Right lung (tissue), 2 donors: ENCODE measurements at regions not wholly inside any gene's neighbourhood (a gene's known extent, or its start where the extent isn't known, plus 50 kb on each side); places are given as distances from the start of the nearest gene placed in this dataset.

Experiments
- DNase-seq, 2 donors: peaks; one replicate each; pipeline ENCODE4 v3.0.0-alpha.2; 2013

GRCh38 chr2:228864131-228864530 is 407.0 kb downstream of the PID1 start:
- DNase-seq: no peak

- no peak for DNase-seq
Observed at GRCh38 chr2:228860601-228861285, 410.3 kb downstream of the PID1 start.

- no peak for DNase-seq
Observed at GRCh38 chr2:228853151-228853550, 417.9 kb downstream of the PID1 start.

GRCh38 chr2:228848638-228849037 is 422.4 kb downstream of the PID1 start:
- DNase-seq: no peak

GRCh38 chr2:228847684-228848083 is 423.4 kb downstream of the PID1 start:
- peak; percentile 11 to 13 for DNase-seq

GRCh38 chr2:228846161-228846560 is 424.9 kb downstream of the PID1 start:
- no peak for DNase-seq

- no peak for DNase-seq
Observed at GRCh38 chr2:228845162-228845925, 425.7 kb downstream of the PID1 start.

- DNase-seq: no peak
Observed at GRCh38 chr2:228841877-228842276, 429.2 kb downstream of the PID1 start.

- no peak for DNase-seq
Observed at GRCh38 chr2:228841475-228841874, 429.6 kb downstream of the PID1 start.

GRCh38 chr2:228840743-228841114 is 430.4 kb downstream of the PID1 start:
- DNase-seq: no peak

- no peak for DNase-seq
Observed at GRCh38 chr2:228840113-228840742, 430.9 kb downstream of the PID1 start.

- no peak for DNase-seq
Observed at GRCh38 chr2:228839421-228839876, 431.6 kb downstream of the PID1 start.

GRCh38 chr2:228838819-228839218 is 432.3 kb downstream of the PID1 start:
- DNase-seq: no peak

- no peak for DNase-seq
Observed at GRCh38 chr2:228828397-228828796, 442.7 kb downstream of the PID1 start.

- no peak for DNase-seq
Observed at GRCh38 chr2:228827056-228827700, 443.9 kb downstream of the PID1 start.

- DNase-seq: no peak
Observed at GRCh38 chr2:228819701-228820100, 451.4 kb downstream of the PID1 start.

- DNase-seq: no peak
Observed at GRCh38 chr2:228802181-228803071, 468.7 kb downstream of the PID1 start.

GRCh38 chr2:228801451-228801850 is 469.6 kb downstream of the PID1 start:
- no peak for DNase-seq

GRCh38 chr2:228799208-228799588 is 471.9 kb downstream of the PID1 start:
- DNase-seq: no peak

GRCh38 chr2:228798458-228799207 is 472.5 kb downstream of the PID1 start:
- no peak for DNase-seq

- no peak for DNase-seq
Observed at GRCh38 chr2:228796386-228796785, 474.7 kb downstream of the PID1 start.
